AG04449 (cell line): ENCODE measurements at regions not wholly inside any gene's neighbourhood (a gene's known extent, or its start where the extent isn't known, plus 50 kb on each side); places are given as distances from the start of the nearest gene placed in this dataset.

Source experiments
- CTCF ChIA-PET: fragments of 350-600 bp; formaldehyde crosslinking; extraction: SDS; loops from one replicate; lab custom pipeline; 2021; ENCODE audit warnings: antibody characterized with exemption; lab: Yijun Ruan, JAX
- POLR2A ChIA-PET: fragments of 400-600, 350-600 bp; formaldehyde crosslinking; extraction: SDS; loops from one replicate; lab custom pipeline; 2020; ENCODE audit warnings: antibody characterized with exemption, inconsistent platforms; lab: Yijun Ruan, JAX
- DNase-seq: peaks from one replicate; pipeline ENCODE4 v3.0.0-alpha.2; 2010; ENCODE audit warnings: low read depth, low spot score
- H3K4me3 ChIP-seq: 2 replicates; pipeline ENCODE4 v1.5.1; 2011; ENCODE audit warnings: low read depth, mild to moderate bottlenecking, control low read depth, low read length
- CTCF ChIP-seq: IDR thresholded peaks from one replicate; pipeline ENCODE4 v1.5.1; 2011; ENCODE audit warnings: mild to moderate bottlenecking, moderate library complexity, low read length, control low read depth, inconsistent platforms; ENCODE audit not compliant: insufficient read depth; ENCODE audit errors: missing control alignments

DNA sequence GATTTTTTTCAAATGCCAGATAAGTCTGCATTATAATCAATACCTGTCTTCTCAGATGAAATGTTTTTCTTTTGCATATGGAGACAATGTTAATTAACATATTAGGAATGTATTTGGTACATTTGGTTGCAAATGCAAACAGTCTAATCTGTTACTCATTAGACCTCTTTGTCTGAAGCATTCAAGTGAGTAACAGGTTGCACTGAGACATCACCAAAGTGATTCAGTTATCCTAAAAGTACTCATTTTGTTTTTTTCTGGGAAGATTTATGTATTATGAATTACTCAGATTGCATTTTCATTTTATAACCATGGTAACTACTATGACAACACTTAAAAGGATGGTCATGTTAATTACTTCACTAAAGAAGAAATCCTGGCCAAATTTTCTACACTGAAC is 513.6 kb downstream of the HTR7 start:
- ChIA-PET CTCF (no interaction called here), POLR2A (no interaction called here)
- H3K4me3 ChIP-seq = no peak overlapping the region
- DNase-seq = no peak
- no peak for TF ChIP-seq CTCF

DNA sequence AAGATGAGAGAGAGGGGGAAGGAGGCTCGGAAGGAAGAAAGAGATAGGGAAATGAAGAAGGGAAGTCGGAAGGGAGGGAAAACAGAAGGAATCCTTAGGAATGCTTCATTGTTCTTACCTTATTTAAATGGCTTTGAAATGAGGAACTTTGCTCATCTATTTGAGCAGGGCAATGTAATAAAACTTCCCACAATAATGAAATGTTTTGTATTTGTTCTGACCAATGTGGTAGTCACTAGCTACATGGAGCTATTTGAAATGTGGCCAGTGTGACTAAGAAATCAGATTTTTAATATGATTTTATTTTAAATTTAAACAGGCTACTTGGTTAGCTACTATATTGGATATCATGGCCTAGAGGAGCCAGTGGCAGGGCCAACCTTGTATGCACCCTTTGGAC is 510.6 kb downstream of the HTR7 start:
- H3K4me3 ChIP-seq = no peak overlapping the region
- no peak for TF ChIP-seq CTCF
- POLR2A ChIA-PET = no interaction called here
- DNase-seq = no peak
- CTCF ChIA-PET = no interaction called here

- no peak for DNase-seq
- ChIA-PET POLR2A (no interaction called here), CTCF (no interaction called here)
- TF ChIP-seq CTCF = no peak
- H3K4me3 ChIP-seq = no peak overlapping the region
These were observed 507.7 kb downstream of the HTR7 start for GRCh38 chr10:90350122-90350521.

- no peak for DNase-seq
- no peak overlapping the region for H3K4me3 ChIP-seq
- TF ChIP-seq CTCF = no peak
- ChIA-PET CTCF (no interaction called here), POLR2A (no interaction called here)
These were observed 505.6 kb downstream of the HTR7 start for GRCh38 chr10:90352288-90352687.

DNA sequence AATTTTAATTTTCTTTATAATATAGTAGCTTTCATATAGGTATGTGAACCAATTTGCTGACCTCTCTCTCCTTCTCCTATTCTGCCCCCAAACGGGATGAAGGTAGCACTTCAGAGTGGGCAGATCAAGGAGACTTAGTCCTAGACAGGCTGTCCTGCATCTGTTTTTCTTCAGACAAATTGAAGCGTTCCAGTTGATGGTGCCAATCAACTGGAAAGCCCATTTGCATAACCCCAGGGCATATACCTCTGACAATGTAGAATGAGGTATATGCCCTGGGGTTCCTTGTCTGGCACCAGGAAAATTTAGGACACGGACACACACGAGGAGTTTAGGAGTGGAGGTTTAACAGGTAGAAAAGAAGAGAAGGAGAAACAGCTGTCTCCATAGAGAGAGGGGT is 502.9 kb downstream of the HTR7 start:
- H3K4me3 ChIP-seq = no peak overlapping the region
- no peak for DNase-seq
- TF ChIP-seq CTCF = no peak
- POLR2A ChIA-PET = no interaction called here
- CTCF ChIA-PET = no interaction called here

DNA sequence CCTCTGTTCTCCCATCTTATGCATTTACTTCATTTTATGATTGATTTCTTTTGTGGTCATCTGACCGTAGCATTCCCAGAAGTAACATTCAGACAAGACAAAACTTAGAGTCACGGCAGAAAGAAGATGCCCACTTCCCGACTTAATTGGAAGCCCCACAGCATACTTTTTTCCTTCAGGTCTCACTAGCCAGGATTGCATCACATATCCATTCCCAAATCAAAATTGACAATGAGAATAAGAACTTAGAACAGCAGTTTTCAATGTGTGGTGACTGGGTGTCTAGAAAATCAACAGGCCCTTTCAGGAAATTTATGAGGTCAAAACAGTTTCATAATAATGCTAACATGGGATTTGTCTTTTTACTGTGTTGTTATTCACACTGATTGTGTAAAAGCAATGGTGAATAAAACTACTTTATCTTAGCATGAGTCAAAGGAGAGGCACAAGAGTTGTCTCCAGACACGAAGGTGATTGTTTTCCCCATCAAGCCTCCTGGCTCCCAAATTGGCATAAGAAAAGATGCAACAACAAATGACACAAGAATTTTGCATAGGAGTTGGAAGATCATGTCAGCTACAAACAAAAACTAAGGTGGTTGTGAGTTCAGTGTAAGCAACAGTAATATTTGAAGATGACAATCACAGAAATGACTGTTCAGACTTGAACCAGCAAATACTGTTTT is 493.9 kb downstream of the HTR7 start:
- ChIA-PET CTCF (no interaction called here), POLR2A (no interaction called here)
- no peak for DNase-seq
- H3K4me3 ChIP-seq = no peak overlapping the region
- no peak for TF ChIP-seq CTCF
